Epithelial cell of esophagus (primary cell): ENCODE measurements at regions not wholly inside any gene's neighbourhood (a gene's known extent, or its start where the extent isn't known, plus 50 kb on each side); places are given as distances from the start of the nearest gene placed in this dataset.

Experiments
- DNase-seq: peaks from one replicate; pipeline ENCODE4 v3.0.0; 2010; ENCODE audit warnings: low read depth
- H3K4me3 ChIP-seq: 2 replicates; pipeline ENCODE4 v1.5.1; 2011; ENCODE audit warnings: mild to moderate bottlenecking, low read length, control low read depth
- TF ChIP-seq, protein P1 (sequence below): IDR thresholded peaks from 2 replicates; pipeline ENCODE4 v1.5.1; 2011; ENCODE audit warnings: low read depth, mild to moderate bottlenecking, low read length, control low read depth, inconsistent platforms; ENCODE audit not compliant: insufficient read depth; ENCODE audit errors: missing control alignments

DNA sequence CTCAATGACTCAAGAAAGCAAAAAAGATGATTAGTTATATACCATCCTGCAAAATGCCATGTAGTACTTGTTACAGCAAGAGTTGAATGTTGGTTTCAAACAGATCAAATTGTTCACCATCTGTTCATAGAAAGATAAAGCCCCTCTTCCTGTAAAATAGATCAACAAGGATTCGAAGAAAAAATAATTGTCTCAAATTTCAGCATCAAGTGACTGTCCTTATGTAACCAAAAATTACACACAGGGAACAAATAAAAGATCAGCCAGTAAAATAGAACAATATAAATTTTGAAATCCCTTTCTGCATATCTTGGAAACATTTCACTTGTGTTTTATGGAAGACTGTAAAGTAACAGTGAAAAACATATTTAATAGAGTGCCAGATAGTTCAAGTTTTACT, 165.1 kb upstream of the STAC start:
- TF ChIP-seq, protein P1, sequence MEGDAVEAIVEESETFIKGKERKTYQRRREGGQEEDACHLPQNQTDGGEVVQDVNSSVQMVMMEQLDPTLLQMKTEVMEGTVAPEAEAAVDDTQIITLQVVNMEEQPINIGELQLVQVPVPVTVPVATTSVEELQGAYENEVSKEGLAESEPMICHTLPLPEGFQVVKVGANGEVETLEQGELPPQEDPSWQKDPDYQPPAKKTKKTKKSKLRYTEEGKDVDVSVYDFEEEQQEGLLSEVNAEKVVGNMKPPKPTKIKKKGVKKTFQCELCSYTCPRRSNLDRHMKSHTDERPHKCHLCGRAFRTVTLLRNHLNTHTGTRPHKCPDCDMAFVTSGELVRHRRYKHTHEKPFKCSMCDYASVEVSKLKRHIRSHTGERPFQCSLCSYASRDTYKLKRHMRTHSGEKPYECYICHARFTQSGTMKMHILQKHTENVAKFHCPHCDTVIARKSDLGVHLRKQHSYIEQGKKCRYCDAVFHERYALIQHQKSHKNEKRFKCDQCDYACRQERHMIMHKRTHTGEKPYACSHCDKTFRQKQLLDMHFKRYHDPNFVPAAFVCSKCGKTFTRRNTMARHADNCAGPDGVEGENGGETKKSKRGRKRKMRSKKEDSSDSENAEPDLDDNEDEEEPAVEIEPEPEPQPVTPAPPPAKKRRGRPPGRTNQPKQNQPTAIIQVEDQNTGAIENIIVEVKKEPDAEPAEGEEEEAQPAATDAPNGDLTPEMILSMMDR, result no peak
- no peak for DNase-seq
- H3K4me3 ChIP-seq, result no peak overlapping the region

DNA sequence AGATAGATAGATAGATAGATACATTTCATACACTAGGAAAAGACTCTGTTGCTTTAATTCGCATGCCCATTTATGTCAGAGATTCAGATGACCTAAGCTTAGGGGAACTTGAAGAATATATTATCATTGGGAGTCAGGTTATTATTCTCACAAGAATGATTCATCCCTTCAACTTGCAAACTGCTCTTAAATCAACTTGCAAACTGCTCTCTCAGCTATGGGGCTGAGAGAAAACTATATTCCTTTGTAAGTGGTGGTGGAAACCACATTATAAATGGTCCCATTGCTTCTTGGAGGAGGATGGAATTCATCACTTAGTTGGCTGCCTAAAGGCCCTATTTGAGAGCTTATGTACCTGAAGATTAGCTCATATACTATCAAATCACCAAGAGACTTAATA, 160.9 kb upstream of the STAC start:
- DNase-seq, result peak; percentile 51
- H3K4me3 ChIP-seq, result no peak overlapping the region
- TF ChIP-seq, protein P1, result no peak

DNA sequence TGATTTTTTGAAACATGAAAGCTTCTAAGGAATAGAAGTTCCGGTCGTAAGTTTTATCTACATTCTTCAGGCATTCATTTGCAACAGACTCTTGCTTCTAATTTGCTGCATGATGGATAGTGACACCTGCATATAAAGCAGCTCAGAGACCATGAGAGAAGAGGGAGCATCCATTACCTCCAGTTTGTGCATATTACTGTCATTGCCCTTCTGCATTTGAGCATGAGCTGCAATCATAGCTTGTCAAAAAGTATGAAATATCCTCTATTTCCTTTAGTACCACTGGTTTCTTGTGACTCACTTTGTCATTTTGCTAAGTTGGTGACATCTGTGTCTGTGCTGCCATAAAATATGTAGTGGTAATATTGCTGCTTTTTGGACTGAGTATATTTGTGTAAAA, 160.1 kb upstream of the STAC start:
- TF ChIP-seq, protein P1, result no peak
- no peak overlapping the region for H3K4me3 ChIP-seq
- DNase-seq, result no peak

DNA sequence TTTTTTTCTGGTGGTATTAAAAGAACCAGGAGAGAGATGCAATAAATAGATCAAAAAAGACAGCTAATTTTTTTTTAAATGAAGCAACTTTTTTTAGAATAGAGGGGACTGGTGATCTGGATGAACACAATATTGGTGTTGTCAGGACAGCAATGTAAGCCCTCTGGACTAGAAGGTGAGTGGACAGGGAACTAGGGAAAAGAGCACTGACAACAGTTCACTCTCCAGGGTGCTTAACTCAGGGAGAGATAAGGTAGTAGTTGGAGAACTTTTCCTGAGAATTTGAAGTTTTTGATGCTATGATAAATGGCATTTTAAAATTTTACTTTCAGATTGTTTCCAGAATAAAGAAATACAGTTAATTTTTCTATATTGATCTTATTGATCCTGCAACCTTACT, 158.3 kb upstream of the STAC start:
- TF ChIP-seq, protein P1, result no peak
- no peak overlapping the region for H3K4me3 ChIP-seq
- DNase-seq, result peak; percentile 7

DNA sequence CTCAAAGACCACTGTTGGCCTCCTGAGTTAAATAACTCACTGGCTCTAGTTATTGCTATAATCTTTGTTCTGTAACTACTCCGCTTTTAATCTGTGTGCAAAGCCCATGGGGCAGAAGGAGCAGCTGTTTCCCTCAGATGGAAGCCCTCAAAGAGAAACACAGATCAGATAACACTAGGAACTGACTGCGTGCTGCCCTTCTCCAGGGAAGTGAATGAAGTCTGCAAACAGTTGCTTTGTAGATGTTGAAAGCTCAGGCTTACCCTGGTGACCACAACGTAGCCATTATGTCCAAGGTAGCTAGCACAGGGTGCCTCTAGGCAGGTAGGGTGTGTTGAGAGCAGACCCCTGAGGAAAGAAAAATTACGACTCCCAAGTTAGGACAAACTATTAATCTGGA, 152.3 kb upstream of the STAC start:
- no peak overlapping the region for H3K4me3 ChIP-seq
- TF ChIP-seq, protein P1, result no peak
- no peak for DNase-seq

DNA sequence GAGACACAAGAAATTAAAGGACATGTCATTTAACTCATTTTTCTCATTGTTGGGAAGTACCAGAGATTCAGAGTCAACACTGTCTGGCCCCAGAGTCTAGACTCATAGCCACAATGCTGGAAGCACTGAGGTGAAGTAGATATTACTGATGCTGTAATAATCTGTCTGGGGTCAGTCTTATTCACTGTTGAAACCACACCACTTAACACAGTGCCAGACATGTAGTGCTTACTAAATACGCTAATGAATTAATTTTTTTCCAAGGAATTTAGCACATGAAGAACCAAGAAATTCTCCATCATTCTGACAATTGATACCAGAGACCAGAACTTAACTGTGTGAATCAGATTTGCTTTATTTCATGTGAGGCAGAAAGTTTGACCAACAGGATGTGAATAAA, 150.8 kb upstream of the STAC start:
- DNase-seq, result no peak
- no peak overlapping the region for H3K4me3 ChIP-seq
- TF ChIP-seq, protein P1, result no peak

DNA sequence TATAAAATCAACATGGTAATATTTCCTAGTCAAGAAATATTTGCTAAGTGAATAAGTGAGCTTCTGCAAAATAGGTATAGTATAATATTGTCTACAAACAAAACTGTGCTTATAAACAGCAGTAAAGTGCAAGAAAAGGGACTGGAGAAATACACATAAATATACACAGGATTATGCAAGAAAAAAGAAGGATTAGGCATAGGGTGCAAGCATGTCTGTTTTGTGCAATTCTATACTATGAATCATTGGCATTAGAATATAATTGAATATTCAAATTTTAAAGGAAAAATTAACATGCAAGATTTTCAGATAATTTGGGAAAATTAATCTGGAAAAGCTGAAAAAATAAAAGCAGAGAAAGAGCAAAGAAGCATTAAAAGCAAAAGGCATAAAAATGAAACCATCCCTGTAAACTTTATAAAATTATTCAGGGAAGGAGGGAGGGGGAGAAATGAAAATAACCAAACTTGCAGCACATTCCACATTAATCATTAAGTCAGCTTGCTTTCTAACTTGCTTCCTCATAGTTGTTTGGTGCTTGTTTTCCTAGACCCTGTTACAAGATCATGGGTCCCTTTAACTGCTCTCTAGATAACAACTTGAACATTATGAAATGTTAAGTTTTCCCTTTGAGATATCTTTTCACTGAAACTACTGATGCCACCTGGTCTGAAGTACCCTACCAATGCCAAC, 147.4 kb upstream of the STAC start:
- TF ChIP-seq, protein P1, result no peak

More for the DNA sequence above, 147.4 kb upstream of the STAC start:
- no peak for DNase-seq
- no peak overlapping the region for H3K4me3 ChIP-seq
